PC-3 (cell line): ENCODE measurements at regions not wholly inside any gene's neighbourhood (a gene's known extent, or its start where the extent isn't known, plus 50 kb on each side); places are given as distances from the start of the nearest gene placed in this dataset.

ENCODE experiments used
- ATAC-seq: fragments of 200-7000 bp; cut with Tn5 transposase; 2 replicates; pipeline ENCODE4 v1.9.1; 2020; ENCODE audit warnings: mild to moderate bottlenecking, moderate library complexity
- BruUV-seq: library from RNA; stranded (reverse); fragments of 400-500 nt; replicated peaks from 2 replicates; lab custom pipeline; 2021; lab: Mats Ljungman, UMichigan
- CTCF ChIA-PET: fragments of 300-600 bp; sonication (Branson Sonifier 250); formaldehyde crosslinking; loops from one replicate; lab custom pipeline; 2022; ENCODE audit warnings: antibody characterized with exemption; lab: Charles Lee
- POLR2A ChIA-PET: fragments of 300-600 bp; sonication (Branson Sonifier 250); formaldehyde crosslinking; loops from one replicate; lab custom pipeline; 2022; ENCODE audit warnings: antibody characterized with exemption; ENCODE audit not compliant: unreplicated experiment; lab: Charles Lee
- DNase-seq: peaks from one replicate; pipeline ENCODE4 v3.0.0-alpha.2; 2015
- H2AFZ ChIP-seq: fragments of 300-600 bp; sonication (generic); 2 replicates; pipeline ENCODE4 v1.6.0; 2016; ENCODE audit warnings: antibody characterized with exemption, low read length
- H3F3A ChIP-seq: fragments of 300-600 bp; sonication (generic); one replicate; pipeline ENCODE4 v1.6.0; 2017; ENCODE audit warnings: antibody characterized with exemption, low read length, control low read depth, mild to moderate bottlenecking; ENCODE audit not compliant: unreplicated experiment
- H3K27ac ChIP-seq: fragments of 300-600 bp; sonication (generic); 2 replicates; pipeline ENCODE4 v1.5.1; 2016; ENCODE audit warnings: mild to moderate bottlenecking, low read length
- H3K27me3 ChIP-seq: fragments of 300-600 bp; sonication (generic); 2 replicates; pipeline ENCODE4 v1.6.1; 2016; ENCODE audit warnings: low read length, mixed read lengths
- H3K36me3 ChIP-seq: fragments of 300-600 bp; sonication (generic); 2 replicates; pipeline ENCODE4 v1.6.1; 2016; ENCODE audit warnings: low read depth, mixed run types, low read length, mixed read lengths
- H3K4me1 ChIP-seq: fragments of 300-600 bp; sonication (generic); 2 replicates; pipeline ENCODE4 v1.5.1; 2016; ENCODE audit warnings: low read length; ENCODE audit not compliant: insufficient read depth
- H3K4me2 ChIP-seq: fragments of 300-600 bp; sonication (generic); 2 replicates; pipeline ENCODE4 v1.6.0; 2016; ENCODE audit warnings: low read length
- H3K4me3 ChIP-seq: fragments of 300-600 bp; sonication (generic); 2 replicates; pipeline ENCODE4 v1.5.1; 2016; ENCODE audit warnings: mild to moderate bottlenecking, low read length, mixed read lengths
- H3K79me2 ChIP-seq: fragments of 300-600 bp; sonication (generic); 2 replicates; pipeline ENCODE4 v1.6.1; 2017; ENCODE audit warnings: low read length, mixed read lengths
- H3K9ac ChIP-seq: fragments of 300-600 bp; sonication (generic); 2 replicates; pipeline ENCODE4 v1.6.0; 2016; ENCODE audit warnings: mild to moderate bottlenecking, low read length
- H3K9me2 ChIP-seq: fragments of 300-600 bp; sonication (generic); replicated peaks from 2 replicates; pipeline ENCODE4 v1.6.1; 2016; ENCODE audit warnings: mixed run types, low read length, mixed read lengths
- H3K9me3 ChIP-seq: fragments of 300-600 bp; sonication (generic); 2 replicates; pipeline ENCODE4 v1.6.1; 2016; ENCODE audit warnings: low read length, mixed read lengths
- H4K20me1 ChIP-seq: fragments of 300-600 bp; sonication (generic); 2 replicates; pipeline ENCODE4 v1.6.1; 2016; ENCODE audit warnings: low read length, mixed read lengths
- CTCF ChIP-seq: fragments of 300-600 bp; sonication (generic); conservative IDR thresholded peaks from 2 replicates; pipeline ENCODE4 v1.5.1; 2017; ENCODE audit warnings: antibody characterized with exemption, low read depth, mild to moderate bottlenecking, low read length
- EZH2 ChIP-seq: fragments of 300-600 bp; sonication (generic); IDR thresholded peaks from one replicate; pipeline ENCODE4 v1.6.1; 2017; ENCODE audit warnings: antibody characterized with exemption, mild to moderate bottlenecking, low read length; ENCODE audit not compliant: unreplicated experiment
- EZH2phosphoT487 ChIP-seq: fragments of 300-600 bp; sonication (generic); IDR thresholded peaks from 2 replicates; pipeline ENCODE4 v1.6.1; 2018; ENCODE audit warnings: mild to moderate bottlenecking, antibody characterized with exemption, low read length, borderline replicate concordance
- intact Hi-C: fragments of 100-400 bp; cut with micrococcal nuclease; formaldehyde crosslinking; loops from 2 replicates; pipeline ENCODE4 v1.9.0; 2023

GRCh38 chr17:52235516-52235915, 77.0 kb upstream of the CA10 start:
- Histone ChIP-seq H3K9ac (no peak overlapping the region), H3K9me3 (peaks cover 7% of the 10 kb centered on the region; the same call in 1 of the 2 replicates), H3K4me2 (no peak overlapping the region), H3K9me2 (no peaks in the 10 kb centered on the region), H3K27ac (no peak overlapping the region), H3K27me3 (no peaks in the 10 kb centered on the region; the same call in 1 of the 2 replicates), H3F3A (no peaks in the 10 kb centered on the region), H4K20me1 (no peaks in the 10 kb centered on the region), H3K36me3 (no peaks in the 10 kb centered on the region), H3K4me1 (no peaks in the 10 kb centered on the region), H3K79me2 (no peaks in the 10 kb centered on the region), H2AFZ (no peak overlapping the region), H3K4me3 (no peak overlapping the region)
- ATAC-seq (no peak), DNase-seq (no peak)
- TF ChIP-seq EZH2: no peak
- TF ChIP-seq EZH2phosphoT487: no peak
- no peak for TF ChIP-seq CTCF
- ChIA-PET POLR2A (no interaction called here), CTCF (no interaction called here)
- BruUV-seq: no TSS peak
- intact Hi-C loops: no loop called here

- Histone ChIP-seq H3K27me3 (no peaks in the 10 kb centered on the region), H3K36me3 (no peaks in the 10 kb centered on the region), H3K9me3 (0 out of 2 replicates have a peak, but pooled peaks cover 9% of the 10 kb centered on the region), H3K79me2 (no peaks in the 10 kb centered on the region), H3K9me2 (no peaks in the 10 kb centered on the region), H3K9ac (no peak overlapping the region), H3K4me1 (no peaks in the 10 kb centered on the region), H3K27ac (no peak overlapping the region), H4K20me1 (no peaks in the 10 kb centered on the region), H3F3A (no peaks in the 10 kb centered on the region), H3K4me3 (no peak overlapping the region), H3K4me2 (no peak overlapping the region), H2AFZ (no peak overlapping the region)
- DNase-seq (no peak), ATAC-seq (no peak)
- TF ChIP-seq EZH2 (no peak), EZH2phosphoT487 (no peak), CTCF (no peak)
- POLR2A ChIA-PET: no interaction called here
- no TSS peak for BruUV-seq
- CTCF ChIA-PET: no interaction called here
- intact Hi-C loops: no loop called here
Observed at GRCh38 chr17:52233632-52234031, 75.1 kb upstream of the CA10 start.

- Histone ChIP-seq H3F3A (no peaks in the 10 kb centered on the region), H3K9ac (no peak overlapping the region), H3K4me2 (no peak overlapping the region), H3K9me3 (0 out of 2 replicates have a peak, but pooled peaks cover 9% of the 10 kb centered on the region), H3K4me1 (no peaks in the 10 kb centered on the region), H2AFZ (no peak overlapping the region), H4K20me1 (no peaks in the 10 kb centered on the region), H3K36me3 (no peaks in the 10 kb centered on the region), H3K4me3 (no peak overlapping the region), H3K27me3 (no peaks in the 10 kb centered on the region), H3K27ac (no peak overlapping the region), H3K9me2 (no peaks in the 10 kb centered on the region), H3K79me2 (no peaks in the 10 kb centered on the region)
- intact Hi-C loops: no loop called here
- DNase-seq (no peak), ATAC-seq (no peak)
- ChIA-PET CTCF (no interaction called here), POLR2A (no interaction called here)
- no TSS peak for BruUV-seq
- TF ChIP-seq EZH2phosphoT487: no peak
- no peak for TF ChIP-seq CTCF
- no peak for TF ChIP-seq EZH2
Observed at GRCh38 chr17:52233176-52233575, 74.7 kb upstream of the CA10 start.
